GF-D8 (cell line): ENCODE measurements at regions not wholly inside any gene's neighbourhood (a gene's known extent, or its start where the extent isn't known, plus 50 kb on each side); places are given as distances from the start of the nearest gene placed in this dataset.

Experiments
- DNase-seq: peaks from one replicate; lab custom pipeline; 2025; lab: John Stamatoyannopoulos, UW

GRCh38 chr13:77480066-77480465 lies 55.4 kb upstream of the SCEL start:
- DNase-seq, result no peak

- DNase-seq, result no peak
These were observed 56.2 kb upstream of the SCEL start for GRCh38 chr13:77479326-77479725.

DNA sequence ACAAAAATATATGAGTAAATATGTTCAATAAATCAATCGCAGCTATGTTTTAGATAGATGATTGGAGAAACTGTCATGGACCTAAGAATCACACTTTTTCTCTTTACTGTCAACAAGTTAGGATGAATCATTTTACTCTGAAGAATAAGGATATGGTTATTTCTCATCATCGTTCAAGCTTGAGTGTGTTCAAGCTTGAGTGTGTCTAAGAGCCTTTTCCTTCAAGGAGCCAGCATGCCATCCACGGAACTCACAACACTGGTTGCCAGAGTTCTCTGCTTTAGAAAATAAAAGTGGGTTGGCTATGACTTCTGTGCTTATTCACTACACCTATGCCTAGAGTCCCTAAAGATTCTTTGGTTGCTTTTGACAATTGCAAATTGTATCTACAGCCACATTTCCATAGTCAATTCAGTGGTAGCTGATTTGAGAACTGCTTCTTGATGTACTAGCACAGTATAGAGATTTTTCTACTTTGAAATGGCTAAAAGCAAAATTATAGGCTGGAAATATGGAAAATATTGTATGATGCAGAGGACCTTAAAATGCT lies 58.1 kb upstream of the SCEL start:
- no peak for DNase-seq

DNA sequence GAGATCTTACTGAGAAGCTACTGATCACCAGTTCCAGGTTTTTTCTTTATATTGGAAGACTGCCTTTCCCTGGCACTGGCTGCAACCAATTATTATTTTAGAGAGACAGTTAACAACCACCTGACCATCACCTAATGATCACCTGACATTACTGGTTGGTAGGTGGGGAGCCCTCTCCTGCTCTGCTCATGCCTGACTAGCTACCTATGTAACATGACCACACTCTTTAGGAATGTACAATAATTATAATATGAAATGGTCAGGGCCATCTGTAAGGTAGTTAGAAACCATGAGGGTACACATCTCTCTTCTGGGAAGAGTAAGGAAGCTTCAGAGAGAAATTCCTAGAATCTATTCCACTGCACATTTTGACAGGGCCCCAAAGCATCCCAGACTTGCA lies 59.0 kb upstream of the SCEL start:
- DNase-seq, result no peak

DNA sequence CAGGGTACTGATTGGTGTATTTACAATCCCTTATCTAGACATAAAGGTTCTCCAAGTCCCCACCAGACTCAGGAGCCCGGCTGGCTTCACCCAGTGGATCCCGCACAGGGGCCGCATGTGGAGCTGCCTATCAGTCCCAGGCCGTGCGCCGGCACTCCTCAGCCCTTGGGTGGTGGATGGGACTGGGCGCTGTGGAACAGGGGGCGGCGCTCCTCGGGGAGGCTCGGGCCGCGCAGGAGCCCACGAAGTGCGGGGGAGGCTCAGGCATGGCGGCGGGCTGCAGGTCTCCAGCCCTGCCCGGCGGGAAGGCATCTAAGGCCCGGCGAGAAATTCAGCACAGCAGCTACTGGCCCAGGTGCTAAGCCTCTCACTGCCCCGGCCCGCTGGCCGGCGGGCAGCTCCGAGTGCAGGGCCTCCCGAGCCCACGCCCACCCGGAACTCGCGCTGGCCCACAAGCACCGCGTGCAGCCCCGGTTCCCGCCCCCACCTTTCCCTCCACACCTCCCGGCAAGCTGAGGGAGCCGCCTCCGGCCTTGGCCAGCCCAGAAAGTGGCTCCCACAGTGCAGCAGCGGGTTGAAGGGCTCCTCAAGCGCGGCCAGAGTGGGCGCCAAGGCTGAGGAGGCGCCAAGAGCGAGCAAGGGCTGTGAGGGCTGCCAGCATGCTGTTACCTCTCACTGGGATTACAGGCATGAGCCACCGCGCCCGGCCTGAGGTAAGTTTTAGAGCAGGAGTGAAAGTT lies 60.0 kb upstream of the SCEL start:
- DNase-seq, result no peak

- no peak for DNase-seq
These were observed 64.5 kb upstream of the SCEL start for GRCh38 chr13:77470986-77471385.

GRCh38 chr13:77466753-77467422 lies 68.6 kb upstream of the SCEL start:
- no peak for DNase-seq

GRCh38 chr13:77465603-77466195 lies 69.8 kb upstream of the SCEL start:
- no peak for DNase-seq

DNA sequence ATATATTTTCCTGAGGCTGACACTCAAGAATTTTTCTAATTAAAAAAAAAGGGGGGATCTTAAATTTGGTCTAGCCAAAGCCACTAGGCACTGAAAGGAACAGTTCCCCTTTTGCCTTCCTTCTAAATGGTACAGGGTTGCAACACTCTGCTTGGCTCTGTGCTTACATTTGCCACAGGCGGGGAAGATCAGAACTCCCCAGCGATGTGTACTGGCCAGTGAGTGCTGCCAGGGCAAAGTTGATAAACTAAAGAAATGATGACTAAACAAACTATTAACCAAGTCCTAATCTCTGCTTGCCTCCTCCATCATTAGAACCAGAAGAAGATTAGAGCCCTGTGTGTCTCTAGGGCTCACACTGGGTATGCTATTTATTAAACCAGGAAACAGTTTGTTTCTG lies 75.3 kb upstream of the SCEL start:
- DNase-seq, result peak; percentile 52

DNA sequence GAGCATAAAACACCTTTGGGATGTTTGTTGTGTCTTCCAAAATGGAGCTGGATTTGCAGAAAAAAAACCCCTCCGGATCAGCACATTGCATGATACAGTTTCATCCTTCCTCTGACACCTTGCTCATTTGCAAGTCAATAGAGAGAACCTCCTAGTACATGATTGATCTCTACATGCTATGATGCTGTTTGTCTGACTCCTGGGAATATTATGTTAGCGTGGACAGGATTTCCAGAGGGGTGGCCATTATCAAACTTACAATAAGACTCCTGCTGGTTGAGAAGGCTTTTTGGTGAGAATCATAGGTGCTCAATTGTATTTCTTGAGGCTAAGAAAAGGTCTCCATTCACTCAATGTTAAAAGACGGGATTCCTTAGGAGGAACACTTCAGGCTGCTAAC lies 75.9 kb upstream of the SCEL start:
- DNase-seq, result no peak

DNA sequence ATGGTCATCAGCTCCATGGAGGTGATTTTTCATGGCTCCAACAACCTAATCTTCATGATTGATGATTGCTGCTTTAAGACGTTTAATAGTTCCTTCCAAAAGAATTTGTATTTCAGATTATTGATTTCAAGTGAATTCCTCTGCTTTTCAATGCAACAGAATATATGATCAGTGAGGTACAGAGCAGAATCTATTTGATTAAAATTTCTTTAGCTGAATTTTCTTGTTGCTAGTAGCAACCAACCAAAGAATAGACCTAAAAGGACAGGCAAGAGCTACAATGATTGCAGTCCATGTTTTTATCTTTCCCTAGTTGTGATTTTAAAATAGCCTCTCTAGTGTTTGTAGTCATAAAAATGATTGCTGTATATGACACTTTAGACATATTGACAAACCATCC lies 76.8 kb upstream of the SCEL start:
- DNase-seq, result no peak

DNA sequence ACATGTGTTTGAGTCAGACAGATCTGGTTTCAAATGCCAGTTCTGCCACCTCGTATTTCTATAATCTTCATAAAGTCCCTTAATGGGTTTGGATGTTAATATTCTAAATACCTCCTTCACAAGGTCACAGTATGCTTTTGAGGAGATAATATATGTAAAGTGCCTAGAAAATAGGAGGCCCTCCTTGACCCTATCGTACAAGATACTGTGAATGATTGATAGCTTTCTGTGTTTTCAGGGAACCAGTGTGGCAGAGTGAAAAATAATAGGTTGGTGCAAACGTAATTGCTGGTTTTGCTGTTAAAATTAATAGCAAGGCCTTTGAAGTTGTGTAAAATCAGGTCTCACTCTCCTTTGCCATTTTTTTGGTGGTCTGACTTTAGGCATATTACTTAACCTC lies 77.5 kb upstream of the SCEL start:
- no peak for DNase-seq

- no peak for DNase-seq
These were observed 79.2 kb upstream of the SCEL start for GRCh38 chr13:77456271-77456670.

- no peak for DNase-seq
These were observed 86.2 kb upstream of the SCEL start for GRCh38 chr13:77449265-77449664.

GRCh38 chr13:77448689-77449088 lies 86.8 kb upstream of the SCEL start:
- DNase-seq, result no peak

DNA sequence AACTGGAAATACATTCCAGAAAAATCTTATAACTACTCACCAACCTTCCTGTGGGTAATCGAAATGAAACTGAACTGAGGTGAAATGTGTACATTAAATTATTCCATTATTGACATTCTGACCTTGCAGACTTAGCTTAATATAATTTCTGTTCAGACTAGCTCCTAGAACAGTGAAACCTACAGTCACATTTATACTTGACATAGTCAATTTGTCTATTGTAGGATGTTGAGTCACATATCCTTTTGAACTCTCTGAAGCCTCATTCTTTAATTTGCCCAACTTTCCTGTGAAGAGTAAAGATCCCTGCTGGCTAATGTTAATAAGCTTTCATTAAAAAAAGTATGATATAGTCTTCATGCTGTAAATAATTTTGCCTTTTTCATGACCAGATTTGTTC lies 92.0 kb upstream of the SCEL start:
- DNase-seq, result no peak

DNA sequence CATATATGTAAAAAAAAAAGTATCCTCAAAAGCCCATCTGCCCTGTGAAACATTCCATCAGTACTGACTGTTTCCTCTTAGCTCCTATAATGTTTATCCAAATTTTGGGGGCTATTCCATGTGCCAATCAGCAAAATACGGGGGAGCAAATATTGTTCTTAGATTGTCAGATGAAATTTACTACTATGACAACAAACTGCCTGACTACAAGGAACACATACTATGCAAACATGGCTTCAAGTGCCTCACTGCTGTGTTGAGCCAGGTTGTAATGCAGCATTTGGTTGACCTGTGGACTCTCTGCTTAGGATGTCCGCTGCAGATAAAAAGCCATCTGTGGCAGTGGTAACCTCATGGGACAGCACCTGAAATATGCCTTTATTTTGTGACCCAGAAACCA lies 98.2 kb upstream of the SCEL start:
- no peak for DNase-seq

DNA sequence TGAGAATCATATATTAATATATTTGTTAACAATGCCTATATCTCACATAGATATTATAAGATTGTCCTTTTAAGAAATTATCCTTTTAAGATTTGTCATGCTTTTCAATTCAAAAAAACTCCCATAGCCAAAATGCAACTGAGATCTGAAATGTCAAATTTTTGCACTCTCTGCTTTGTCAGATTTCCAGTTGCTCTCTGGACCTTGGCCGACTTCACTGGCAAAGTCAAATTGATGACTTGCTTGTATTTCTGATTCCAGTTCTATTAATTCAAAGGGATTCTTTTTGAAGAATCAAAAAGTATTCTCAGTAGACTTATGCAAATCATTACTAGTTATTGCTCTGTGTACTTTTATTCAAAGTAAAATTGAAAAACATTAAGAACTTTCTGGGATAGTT lies 101.2 kb upstream of the SCEL start:
- no peak for DNase-seq

GRCh38 chr13:77431449-77431848 lies 104.1 kb upstream of the SCEL start:
- no peak for DNase-seq

DNA sequence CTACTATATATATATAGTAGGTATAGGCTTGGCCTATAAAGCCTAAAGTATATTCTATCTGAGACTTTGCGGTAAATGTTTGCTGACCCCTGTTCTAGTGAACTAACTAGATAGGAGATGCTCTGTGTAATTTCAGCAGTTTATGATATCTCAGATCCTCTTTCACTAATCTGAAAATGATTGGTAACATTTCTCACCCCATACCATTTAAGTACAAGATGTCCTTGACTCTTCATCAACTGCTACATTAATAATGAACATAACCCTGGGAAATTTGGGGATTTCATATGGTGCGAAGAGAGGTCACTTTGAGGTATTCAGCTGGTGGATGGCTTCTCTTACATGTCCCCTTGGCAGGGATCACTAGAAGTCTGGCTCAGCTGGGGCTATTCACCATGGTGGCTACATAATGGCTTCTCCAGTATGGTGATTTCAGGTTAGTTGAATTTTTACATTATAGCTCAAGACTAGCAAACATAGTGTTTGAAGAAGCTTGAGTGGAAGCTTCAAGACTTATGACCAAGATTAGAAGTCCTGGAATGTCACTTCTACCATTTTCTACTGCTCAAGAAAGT lies 103.6 kb upstream of the MYCBP2 start:
- DNase-seq, result no peak

DNA sequence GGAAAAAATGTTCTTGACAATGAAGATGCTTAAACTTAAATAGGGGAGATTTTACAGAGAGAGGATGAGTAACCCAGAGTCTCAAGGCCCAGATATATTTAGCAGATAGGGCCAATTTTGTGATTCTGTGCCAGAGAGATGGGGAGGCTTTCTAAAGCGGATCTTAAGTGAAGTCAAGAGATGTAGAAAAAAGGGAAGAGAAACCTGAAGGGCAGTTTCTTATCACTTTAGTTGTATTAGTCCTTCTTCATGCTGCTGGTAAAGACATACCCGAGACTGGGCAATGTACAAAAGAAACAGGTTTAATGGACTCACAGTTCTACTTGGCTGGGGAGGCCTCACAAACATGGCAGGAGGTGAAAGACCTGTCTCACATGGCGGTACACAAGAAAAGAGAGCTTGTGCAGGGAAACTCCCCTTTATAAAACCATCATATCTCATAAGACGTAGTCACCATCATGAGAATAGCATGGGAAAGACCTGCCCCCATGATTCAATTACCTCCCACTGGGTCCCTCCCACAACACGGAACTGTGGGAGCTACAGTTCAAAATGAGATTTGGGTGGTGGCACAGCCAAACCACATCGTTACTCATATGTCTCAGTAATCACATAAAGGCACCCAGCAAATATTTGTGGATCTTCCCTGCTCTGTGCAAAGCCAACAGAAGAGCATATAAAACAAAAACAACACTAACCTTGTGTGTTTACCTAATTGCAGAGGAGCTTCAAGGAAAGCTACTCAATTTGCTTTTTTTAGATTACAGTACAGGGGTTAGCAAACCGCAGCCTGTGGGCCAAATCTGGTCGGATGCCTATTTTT lies 102.6 kb upstream of the MYCBP2 start:
- DNase-seq, result no peak

DNA sequence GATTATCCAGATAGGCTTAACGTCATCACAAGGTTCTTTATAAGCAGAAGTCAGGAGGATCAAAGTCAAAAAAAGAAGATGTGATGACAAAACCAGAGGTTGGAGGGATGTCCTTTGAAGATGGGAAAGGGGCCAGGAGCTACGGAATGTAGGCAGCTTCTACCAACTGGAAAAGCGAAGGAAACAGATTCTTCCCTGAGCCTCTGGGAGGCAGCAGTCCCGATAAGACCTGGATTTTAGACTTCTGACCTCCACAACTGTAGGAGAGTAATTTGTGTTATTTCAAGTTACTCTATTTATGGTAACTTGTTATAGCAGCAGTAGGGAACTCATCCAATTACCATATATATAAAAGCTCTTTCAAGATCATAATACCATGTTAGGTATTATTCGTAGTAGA lies 98.8 kb upstream of the MYCBP2 start:
- DNase-seq, result no peak
